OCI-LY7 (cell line): ENCODE measurements at regions not wholly inside any gene's neighbourhood (a gene's known extent, or its start where the extent isn't known, plus 50 kb on each side); places are given as distances from the start of the nearest gene placed in this dataset.

Experiments
- CTCF ChIP-seq: fragments of 200-600 bp; sonication (generic); conservative IDR thresholded peaks from 2 replicates; pipeline ENCODE4 v1.5.1; 2014; ENCODE audit warnings: mild to moderate bottlenecking, antibody characterized with exemption, low read length, moderate library complexity, mixed read lengths
- EZH2phosphoT487 ChIP-seq: fragments of 200-600 bp; sonication (generic); IDR thresholded peaks from 2 replicates; pipeline ENCODE4 v1.6.1; 2018; ENCODE audit warnings: low read depth, borderline replicate concordance, mild to moderate bottlenecking, mixed run types, antibody characterized with exemption, low read length, moderate library complexity, mixed read lengths

DNA sequence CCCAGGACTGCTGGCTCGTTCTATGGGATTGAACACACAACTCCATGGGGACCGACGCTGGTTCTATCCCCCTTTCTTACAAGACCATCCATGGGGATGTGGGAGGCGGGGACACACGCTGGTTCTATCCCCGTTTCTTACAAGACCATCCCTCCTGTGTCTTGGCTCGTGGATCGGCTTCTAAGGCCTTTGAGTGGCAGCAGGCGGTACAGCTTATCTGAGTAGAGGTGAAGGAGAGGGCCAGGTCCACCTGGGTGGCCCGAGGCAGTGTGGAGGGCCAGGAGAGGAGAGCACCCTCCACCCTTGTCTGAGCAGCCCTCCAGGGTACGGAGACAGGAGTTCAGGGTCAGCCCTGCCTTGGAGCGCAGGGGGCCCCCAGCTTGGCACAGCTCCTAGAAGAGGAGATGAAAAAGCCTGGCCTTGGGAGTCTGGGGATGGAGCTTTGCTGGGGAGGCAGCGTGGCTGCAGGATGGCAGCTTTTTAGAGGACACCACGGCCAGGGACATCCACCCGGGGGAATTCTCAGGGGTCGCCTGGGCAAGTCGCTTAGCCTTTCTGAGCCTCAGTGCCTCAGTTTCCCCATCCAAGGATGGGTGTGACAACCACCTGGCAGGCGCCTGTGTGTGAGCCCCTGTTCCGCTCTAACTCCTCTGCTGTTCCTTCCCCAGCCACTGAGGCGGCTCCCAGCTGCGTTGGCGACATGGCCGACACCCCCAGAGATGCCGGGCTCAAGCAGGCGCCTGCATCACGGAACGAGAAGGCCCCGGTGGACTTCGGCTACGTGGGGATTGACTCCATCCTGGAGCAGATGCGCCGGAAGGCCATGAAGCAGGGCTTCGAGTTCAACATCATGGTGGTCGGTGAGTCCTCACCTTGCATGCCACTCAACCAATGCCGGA is 341.0 kb downstream of the SEC14L1 start:
- TF ChIP-seq CTCF (no peak), EZH2phosphoT487 (no peak)
